ENCODE measurements at regions not wholly inside any gene's neighbourhood (a gene's known extent, or its start where the extent isn't known, plus 50 kb on each side); places are given as distances from the start of the nearest gene placed in this dataset.

DNA sequence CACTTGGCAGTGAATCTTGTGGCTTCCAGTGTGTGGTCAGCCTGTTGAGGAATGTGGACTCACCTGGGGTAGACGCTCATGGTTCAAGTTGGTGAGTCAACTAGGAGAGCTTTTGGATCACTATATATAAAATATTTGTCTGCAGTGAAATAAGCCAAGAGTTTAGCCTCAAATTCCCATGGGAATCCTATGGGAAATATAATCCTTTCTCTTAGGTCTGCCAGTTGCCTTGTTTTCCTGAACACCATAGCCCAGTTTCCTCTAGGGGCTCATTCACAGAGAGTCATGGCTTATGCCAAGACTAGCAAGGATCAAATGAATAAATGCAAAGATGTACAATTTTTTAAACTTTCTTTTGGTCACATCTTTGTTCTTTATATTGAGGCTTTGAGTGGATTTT, 100.1 kb upstream of the NPHP3 start:
- intact Hi-C loops (cut with micrococcal nuclease) = loop anchor here (10.0 kb wide), 1 partner anchor 523 kb away; no protein-coding TSS in a partner anchor
- DNase-seq (ENCODE audit: low read depth, low spot score) (no peak), ATAC-seq (no peak)
- POLR2A ChIA-PET = no interaction called here
- H3K27me3 ChIP-seq (ENCODE audit: insufficient read depth, low read length) = peaks cover 34% of the 10 kb centered on the region
- CTCF ChIA-PET = no interaction called here
- no peak overlapping the region for H3K27ac ChIP-seq (ENCODE audit: low read depth, low read length)
- no peaks in the 10 kb centered on the region for H3K9me3 ChIP-seq (ENCODE audit: control insufficient read depth in 1 of 2, insufficient read depth in 1 of 2, low read depth in 1 of 2, low read length in 2 of 2)
- no peak overlapping the region for H3K9ac ChIP-seq (ENCODE audit: low read length)
- H3K4me2 ChIP-seq (ENCODE audit: low read length) = no peak overlapping the region
- no peaks in the 10 kb centered on the region for H3K36me3 ChIP-seq (ENCODE audit: control insufficient read depth in 1 of 2, insufficient read depth in 2 of 2, low read length in 2 of 2)
- TF ChIP-seq SP1 (IDR thresholded peaks at IDR 0.05; ENCODE audit: low read depth) (no peak), EZH2 (IDR thresholded peaks at IDR 0.05) (no peak), CBX3 (IDR thresholded peaks at IDR 0.05; ENCODE audit: low read depth) (no peak), ZBTB33 (IDR thresholded peaks at IDR 0.05; ENCODE audit: extremely low read depth, insufficient replicate concordance, low read length) (no peak), POLR2A (IDR thresholded peaks at IDR 0.05; ENCODE audit: borderline replicate concordance, extremely low read depth, insufficient read depth, insufficient read length) (no peak), FOSL1 (IDR thresholded peaks at IDR 0.05; ENCODE audit: low read depth) (no peak), RAD21 (IDR thresholded peaks at IDR 0.05; ENCODE audit: low read depth) (no peak), EZH2phosphoT487 (IDR thresholded peaks at IDR 0.05; ENCODE audit: borderline replicate concordance) (no peak), ZFX (IDR thresholded peaks at IDR 0.05) (no peak), POLR2AphosphoS5 (IDR thresholded peaks at IDR 0.05; ENCODE audit: low read depth, low read length) (no peak), CEBPB (IDR thresholded peaks at IDR 0.05; ENCODE audit: low read depth) (no peak), EGR1 (IDR thresholded peaks at IDR 0.05; ENCODE audit: low read depth) (no peak), JUND (IDR thresholded peaks at IDR 0.05) (no peak), TCF7L2 (IDR thresholded peaks at IDR 0.05; ENCODE audit: borderline replicate concordance, extremely low read depth, insufficient read depth, insufficient read length) (no peak), YY1 (IDR thresholded peaks at IDR 0.05; ENCODE audit: extremely low read depth, insufficient replicate concordance, low read depth, low read length) (no peak)
- TF ChIP-seq, protein P1, sequence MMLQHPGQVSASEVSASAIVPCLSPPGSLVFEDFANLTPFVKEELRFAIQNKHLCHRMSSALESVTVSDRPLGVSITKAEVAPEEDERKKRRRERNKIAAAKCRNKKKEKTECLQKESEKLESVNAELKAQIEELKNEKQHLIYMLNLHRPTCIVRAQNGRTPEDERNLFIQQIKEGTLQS (IDR thresholded peaks at IDR 0.05) = no peak
- TF ChIP-seq, protein P2, sequence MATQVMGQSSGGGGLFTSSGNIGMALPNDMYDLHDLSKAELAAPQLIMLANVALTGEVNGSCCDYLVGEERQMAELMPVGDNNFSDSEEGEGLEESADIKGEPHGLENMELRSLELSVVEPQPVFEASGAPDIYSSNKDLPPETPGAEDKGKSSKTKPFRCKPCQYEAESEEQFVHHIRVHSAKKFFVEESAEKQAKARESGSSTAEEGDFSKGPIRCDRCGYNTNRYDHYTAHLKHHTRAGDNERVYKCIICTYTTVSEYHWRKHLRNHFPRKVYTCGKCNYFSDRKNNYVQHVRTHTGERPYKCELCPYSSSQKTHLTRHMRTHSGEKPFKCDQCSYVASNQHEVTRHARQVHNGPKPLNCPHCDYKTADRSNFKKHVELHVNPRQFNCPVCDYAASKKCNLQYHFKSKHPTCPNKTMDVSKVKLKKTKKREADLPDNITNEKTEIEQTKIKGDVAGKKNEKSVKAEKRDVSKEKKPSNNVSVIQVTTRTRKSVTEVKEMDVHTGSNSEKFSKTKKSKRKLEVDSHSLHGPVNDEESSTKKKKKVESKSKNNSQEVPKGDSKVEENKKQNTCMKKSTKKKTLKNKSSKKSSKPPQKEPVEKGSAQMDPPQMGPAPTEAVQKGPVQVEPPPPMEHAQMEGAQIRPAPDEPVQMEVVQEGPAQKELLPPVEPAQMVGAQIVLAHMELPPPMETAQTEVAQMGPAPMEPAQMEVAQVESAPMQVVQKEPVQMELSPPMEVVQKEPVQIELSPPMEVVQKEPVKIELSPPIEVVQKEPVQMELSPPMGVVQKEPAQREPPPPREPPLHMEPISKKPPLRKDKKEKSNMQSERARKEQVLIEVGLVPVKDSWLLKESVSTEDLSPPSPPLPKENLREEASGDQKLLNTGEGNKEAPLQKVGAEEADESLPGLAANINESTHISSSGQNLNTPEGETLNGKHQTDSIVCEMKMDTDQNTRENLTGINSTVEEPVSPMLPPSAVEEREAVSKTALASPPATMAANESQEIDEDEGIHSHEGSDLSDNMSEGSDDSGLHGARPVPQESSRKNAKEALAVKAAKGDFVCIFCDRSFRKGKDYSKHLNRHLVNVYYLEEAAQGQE (IDR thresholded peaks at IDR 0.05; ENCODE audit: low read depth) = no peak
- TF ChIP-seq, protein P3, sequence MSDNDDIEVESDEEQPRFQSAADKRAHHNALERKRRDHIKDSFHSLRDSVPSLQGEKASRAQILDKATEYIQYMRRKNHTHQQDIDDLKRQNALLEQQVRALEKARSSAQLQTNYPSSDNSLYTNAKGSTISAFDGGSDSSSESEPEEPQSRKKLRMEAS (IDR thresholded peaks at IDR 0.05) = no peak
- H3K4me1 ChIP-seq (ENCODE audit: control insufficient read depth in 1 of 2, insufficient read depth in 2 of 2, low read length in 2 of 2) = no peaks in the 10 kb centered on the region
- no TSS peak for BruUV-seq (replicated peaks)
- no peak overlapping the region for H2AFZ ChIP-seq (ENCODE audit: low read depth, low read length, poor library complexity, severe bottlenecking)
- H3K79me2 ChIP-seq (ENCODE audit: insufficient read depth, low read length) = no peaks in the 10 kb centered on the region
- no peaks in the 10 kb centered on the region for H3K9me2 ChIP-seq (ENCODE audit: insufficient read depth)
- no peak overlapping the region for H3K4me3 ChIP-seq (replicated peaks in 1 of 2; ENCODE audit: low read depth in 1 of 2, low read length in 2 of 2)
- RAD21 ChIA-PET (ENCODE audit: low non-redundant PET in 1 of 2, low total read pairs in 2 of 2, uncharacterized antibody in 2 of 2, unreplicated experiment in 2 of 2) = no interaction called here
- H4K20me1 ChIP-seq (ENCODE audit: insufficient read depth) = no peaks in the 10 kb centered on the region

Data from HCT116 (cell line).